HCT116 (cell line): ENCODE measurements at regions not wholly inside any gene's neighbourhood (a gene's known extent, or its start where the extent isn't known, plus 50 kb on each side); places are given as distances from the start of the nearest gene placed in this dataset.

Experiments used
- ATAC-seq: fragments of 200-7000 bp; cut with Tn5 transposase; 2 replicates; pipeline ENCODE4 v1.9.1; 2020; ENCODE audit warnings: mild to moderate bottlenecking, moderate library complexity
- BruUV-seq: library from RNA; stranded (reverse); fragments of 400-500 nt; replicated peaks from 2 replicates; lab custom pipeline; 2021; lab: Mats Ljungman, UMichigan
- CTCF ChIA-PET: fragments of 300-600 bp; sonication (Branson Sonifier 250); formaldehyde crosslinking; loops from one replicate; lab custom pipeline; 2021; ENCODE audit warnings: antibody characterized with exemption; lab: Charles Lee
- POLR2A ChIA-PET: fragments of 300-600, 350-600 bp; sonication (Branson Sonifier 250); formaldehyde crosslinking; loops from one replicate; lab custom pipeline; 2021; ENCODE audit warnings: antibody characterized with exemption; lab: Charles Lee
- RAD21 ChIA-PET, 2 experiments: fragments of 300-600 bp; sonication (Branson Sonifier 250); formaldehyde crosslinking; loops; one replicate each; lab custom pipeline; 2023; ENCODE audit warnings: low total read pairs in 2 of 2; ENCODE audit not compliant: uncharacterized antibody in 2 of 2, unreplicated experiment in 2 of 2, low non-redundant PET in 1 of 2; lab: Charles Lee
- DNase-seq: peaks from one replicate; pipeline ENCODE4 v3.0.0-alpha.2; 2010; ENCODE audit warnings: low read depth, low spot score
- H2AFZ ChIP-seq: fragments of 200-600 bp; shearing (Covaris generic), sonication (generic); 2 replicates; pipeline ENCODE4 v1.6.1; 2017; ENCODE audit warnings: low read depth, mixed run types, mixed read lengths, antibody characterized with exemption, low read length; ENCODE audit not compliant: poor library complexity, severe bottlenecking
- H3K27ac ChIP-seq: 2 replicates; pipeline ENCODE4 v1.5.1; 2012; ENCODE audit warnings: low read depth, low read length
- H3K27me3 ChIP-seq: fragments of 200-600 bp; sonication (generic); 2 replicates; pipeline ENCODE4 v1.6.1; 2016; ENCODE audit warnings: mixed run types, low read length, mixed read lengths; ENCODE audit not compliant: insufficient read depth
- H3K36me3 ChIP-seq, 2 experiments: fragments of 200-500 bp in 1 of 2; fragments of 200-600 bp in 1 of 2; sonication (Bioruptor generic) in 1 of 2; sonication (generic) in 1 of 2; 2 replicates each; pipeline versions ENCODE4 v1.5.1 to v1.6.1; 2014 to 2016; ENCODE audit warnings: low read length in 2 of 2, inconsistent platforms in 1 of 2, mixed read lengths in 1 of 2, mixed run types in 1 of 2; ENCODE audit not compliant: insufficient read depth in 2 of 2, control insufficient read depth in 1 of 2
- H3K4me1 ChIP-seq, 2 experiments: fragments of 200-600 bp in 1 of 2; sonication (generic) in 1 of 2; 2 replicates each; pipeline versions ENCODE4 v1.5.1 to v1.6.1; 2012 to 2017; ENCODE audit warnings: low read length in 2 of 2, inconsistent platforms in 1 of 2, mild to moderate bottlenecking in 1 of 2, mixed read lengths in 1 of 2, mixed run types in 1 of 2, moderate library complexity in 1 of 2; ENCODE audit not compliant: insufficient read depth in 2 of 2, control insufficient read depth in 1 of 2
- H3K4me2 ChIP-seq: fragments of 200-600 bp; sonication (generic); 2 replicates; pipeline ENCODE4 v1.6.1; 2017; ENCODE audit warnings: mixed run types, low read length, mixed read lengths
- H3K4me3 ChIP-seq, 2 experiments: fragments of 200-600 bp in 1 of 2; sonication (generic) in 1 of 2; replicated peaks in 1 of 2; 2 replicates each; pipeline ENCODE4 v1.5.1; 2011 to 2016; ENCODE audit warnings: low read length in 2 of 2, control low read depth in 1 of 2, low read depth in 1 of 2, mild to moderate bottlenecking in 1 of 2, mixed read lengths in 1 of 2, mixed run types in 1 of 2
- H3K79me2 ChIP-seq: fragments of 200-600 bp; sonication (generic); 2 replicates; pipeline ENCODE4 v1.6.1; 2017; ENCODE audit warnings: mild to moderate bottlenecking, mixed run types, low read length, moderate library complexity, mixed read lengths; ENCODE audit not compliant: insufficient read depth
- H3K9ac ChIP-seq: fragments of 200-600 bp; sonication (generic); 2 replicates; pipeline ENCODE4 v1.6.1; 2016; ENCODE audit warnings: low read length, mixed read lengths
- H3K9me2 ChIP-seq: fragments of 200-600 bp; sonication (generic), shearing (Covaris generic); 2 replicates; pipeline ENCODE4 v1.6.1; 2017; ENCODE audit warnings: mixed run types, mild to moderate bottlenecking, moderate library complexity; ENCODE audit not compliant: insufficient read depth
- H3K9me3 ChIP-seq, 2 experiments: fragments of 200-500 bp in 1 of 2; fragments of 200-600 bp in 1 of 2; sonication (Bioruptor generic) in 1 of 2; sonication (generic) in 1 of 2; 2 replicates each; pipeline ENCODE4 v1.6.1; 2014 to 2017; ENCODE audit warnings: low read length in 2 of 2, mixed read lengths in 2 of 2, inconsistent platforms in 1 of 2, low read depth in 1 of 2, mild to moderate bottlenecking in 1 of 2, mixed run types in 1 of 2, moderate library complexity in 1 of 2; ENCODE audit not compliant: control insufficient read depth in 1 of 2, insufficient read depth in 1 of 2
- H4K20me1 ChIP-seq: fragments of 200-600 bp; sonication (generic), shearing (Covaris generic); 2 replicates; pipeline ENCODE4 v1.6.1; 2017; ENCODE audit warnings: mixed run types, mild to moderate bottlenecking, moderate library complexity; ENCODE audit not compliant: insufficient read depth
- ATF3 ChIP-seq: IDR thresholded peaks from 2 replicates; pipeline ENCODE4 v1.6.1; 2012
- CEBPB ChIP-seq: IDR thresholded peaks from 2 replicates; pipeline ENCODE4 v1.6.1; 2012; ENCODE audit warnings: low read depth
- CTCF ChIP-seq, 3 experiments: fragments of 200-600 bp in 1 of 3; sonication (generic) in 1 of 3; IDR thresholded peaks in 2 of 3; conservative IDR thresholded peaks in 1 of 3; 2 replicates each; pipeline ENCODE4 v1.5.1; 2012 to 2017; ENCODE audit warnings: low read depth in 2 of 3, low read length in 2 of 3, antibody characterized with exemption in 1 of 3, borderline replicate concordance in 1 of 3, control low read depth in 1 of 3, mild to moderate bottlenecking in 1 of 3, mixed read lengths in 1 of 3, mixed run types in 1 of 3, moderate library complexity in 1 of 3; ENCODE audit not compliant: insufficient read depth in 1 of 3
- EGR1 ChIP-seq: IDR thresholded peaks from 2 replicates; pipeline ENCODE4 v1.6.1; 2012; ENCODE audit warnings: low read depth
- ELF1 ChIP-seq: IDR thresholded peaks from 2 replicates; pipeline ENCODE4 v1.6.1; 2012; ENCODE audit warnings: low read depth, borderline replicate concordance
- EZH2 ChIP-seq: fragments of 200-600 bp; sonication (generic); IDR thresholded peaks from 2 replicates; pipeline ENCODE4 v1.6.1; 2017; ENCODE audit warnings: antibody characterized with exemption, mixed run types
- FOSL1 ChIP-seq: IDR thresholded peaks from 2 replicates; pipeline ENCODE4 v1.6.1; 2012; ENCODE audit warnings: low read depth
- MAX ChIP-seq: IDR thresholded peaks from 2 replicates; pipeline ENCODE4 v1.6.1; 2012
- POLR2A ChIP-seq: IDR thresholded peaks from 2 replicates; pipeline ENCODE4 v1.7.0; 2011; ENCODE audit warnings: borderline replicate concordance; ENCODE audit not compliant: insufficient read depth, insufficient read length; ENCODE audit errors: extremely low read depth
- RAD21 ChIP-seq: IDR thresholded peaks from 2 replicates; pipeline ENCODE4 v1.6.1; 2012; ENCODE audit warnings: low read depth, mild to moderate bottlenecking
- SIN3A ChIP-seq: IDR thresholded peaks from 2 replicates; pipeline ENCODE4 v1.6.1; 2012; ENCODE audit warnings: low read depth
- SP1 ChIP-seq: IDR thresholded peaks from 2 replicates; pipeline ENCODE4 v1.6.1; 2012; ENCODE audit warnings: low read depth
- SRF ChIP-seq: IDR thresholded peaks from 2 replicates; pipeline ENCODE4 v1.6.1; 2012; ENCODE audit warnings: low read depth
- TCF7L2 ChIP-seq: IDR thresholded peaks from 2 replicates; pipeline ENCODE4 v1.7.0; 2011; ENCODE audit warnings: borderline replicate concordance, inconsistent platforms; ENCODE audit not compliant: insufficient read depth, insufficient read length; ENCODE audit errors: extremely low read depth
- YY1 ChIP-seq: IDR thresholded peaks from 2 replicates; pipeline ENCODE4 v1.6.1; 2011; ENCODE audit warnings: low read length, low read depth, moderate library complexity, mild to moderate bottlenecking; ENCODE audit not compliant: insufficient replicate concordance; ENCODE audit errors: extremely low read depth
- ZNF274 ChIP-seq: fragments of 200-500 bp; sonication (Bioruptor generic); IDR thresholded peaks from 2 replicates; pipeline ENCODE4 v1.6.1; 2014; ENCODE audit warnings: mild to moderate bottlenecking, low read depth, low read length, inconsistent platforms
- intact Hi-C: fragments of 100-400 bp; cut with micrococcal nuclease; formaldehyde crosslinking; loops from 2 replicates; pipeline ENCODE4 v1.10.0; 2022
- TF ChIP-seq, protein P1 (sequence below): IDR thresholded peaks from 2 replicates; pipeline ENCODE4 v1.6.1; 2012; ENCODE audit warnings: low read depth

- no peaks in the 10 kb centered on the region for H3K79me2 ChIP-seq
- no peak overlapping the region for H3K4me2 ChIP-seq
- ChIA-PET CTCF (no interaction called here), RAD21 (no interaction called here), POLR2A (no interaction called here)
- H3K4me1 ChIP-seq: no peaks in the 10 kb centered on the region
- intact Hi-C loops: no loop called here
- H3K36me3 ChIP-seq: no peaks in the 10 kb centered on the region
- H3K9me3 ChIP-seq: 0 out of 4 replicates have a peak, but pooled peaks cover 0 to 4% of the 10 kb centered on the region in 2 experiments
- no TSS peak for BruUV-seq
- H3K9me2 ChIP-seq: no peaks in the 10 kb centered on the region
- no peak overlapping the region for H3K9ac ChIP-seq
- DNase-seq (no peak), ATAC-seq (no peak)
- no peak overlapping the region for H2AFZ ChIP-seq
- H4K20me1 ChIP-seq: no peaks in the 10 kb centered on the region
- TF ChIP-seq MAX: no peak
- no peak for TF ChIP-seq RAD21
- TF ChIP-seq ELF1: no peak
- TF ChIP-seq YY1: no peak
- no peak for TF ChIP-seq SIN3A
- no peak for TF ChIP-seq TCF7L2
- TF ChIP-seq, protein P1, sequence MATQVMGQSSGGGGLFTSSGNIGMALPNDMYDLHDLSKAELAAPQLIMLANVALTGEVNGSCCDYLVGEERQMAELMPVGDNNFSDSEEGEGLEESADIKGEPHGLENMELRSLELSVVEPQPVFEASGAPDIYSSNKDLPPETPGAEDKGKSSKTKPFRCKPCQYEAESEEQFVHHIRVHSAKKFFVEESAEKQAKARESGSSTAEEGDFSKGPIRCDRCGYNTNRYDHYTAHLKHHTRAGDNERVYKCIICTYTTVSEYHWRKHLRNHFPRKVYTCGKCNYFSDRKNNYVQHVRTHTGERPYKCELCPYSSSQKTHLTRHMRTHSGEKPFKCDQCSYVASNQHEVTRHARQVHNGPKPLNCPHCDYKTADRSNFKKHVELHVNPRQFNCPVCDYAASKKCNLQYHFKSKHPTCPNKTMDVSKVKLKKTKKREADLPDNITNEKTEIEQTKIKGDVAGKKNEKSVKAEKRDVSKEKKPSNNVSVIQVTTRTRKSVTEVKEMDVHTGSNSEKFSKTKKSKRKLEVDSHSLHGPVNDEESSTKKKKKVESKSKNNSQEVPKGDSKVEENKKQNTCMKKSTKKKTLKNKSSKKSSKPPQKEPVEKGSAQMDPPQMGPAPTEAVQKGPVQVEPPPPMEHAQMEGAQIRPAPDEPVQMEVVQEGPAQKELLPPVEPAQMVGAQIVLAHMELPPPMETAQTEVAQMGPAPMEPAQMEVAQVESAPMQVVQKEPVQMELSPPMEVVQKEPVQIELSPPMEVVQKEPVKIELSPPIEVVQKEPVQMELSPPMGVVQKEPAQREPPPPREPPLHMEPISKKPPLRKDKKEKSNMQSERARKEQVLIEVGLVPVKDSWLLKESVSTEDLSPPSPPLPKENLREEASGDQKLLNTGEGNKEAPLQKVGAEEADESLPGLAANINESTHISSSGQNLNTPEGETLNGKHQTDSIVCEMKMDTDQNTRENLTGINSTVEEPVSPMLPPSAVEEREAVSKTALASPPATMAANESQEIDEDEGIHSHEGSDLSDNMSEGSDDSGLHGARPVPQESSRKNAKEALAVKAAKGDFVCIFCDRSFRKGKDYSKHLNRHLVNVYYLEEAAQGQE: no peak
- no peak for TF ChIP-seq FOSL1
- no peak for TF ChIP-seq SP1
- no peak for TF ChIP-seq EZH2
- no peak for TF ChIP-seq ATF3
- TF ChIP-seq POLR2A: no peak
- no peak for TF ChIP-seq EGR1
- no peak for TF ChIP-seq CTCF (IDR thresholded peaks at IDR 0.05 in 2 of 3, conservative IDR thresholded peaks at IDR 0.05 in 1 of 3; ENCODE audit: borderline replicate concordance in 1 of 3, insufficient read depth in 1 of 3, low read depth in 2 of 3, low read length in 2 of 3)
- no peak for TF ChIP-seq ZNF274
- TF ChIP-seq SRF: no peak
- TF ChIP-seq CEBPB: no peak
- no peak overlapping the region for H3K4me3 ChIP-seq
- H3K27ac ChIP-seq: no peak overlapping the region
- no peaks in the 10 kb centered on the region for H3K27me3 ChIP-seq
Measured at GRCh38 chr18:38872342-38872741, 1306.7 kb upstream of the CELF4 start.
